Right cardiac atrium (tissue), 5 donors: ENCODE measurements at regions not wholly inside any gene's neighbourhood (a gene's known extent, or its start where the extent isn't known, plus 50 kb on each side); places are given as distances from the start of the nearest gene placed in this dataset.

Source experiments
- ATAC-seq, 2 donors: fragments of 200-7000 bp; cut with Tn5 transposase; one replicate each; pipeline versions ENCODE4 v1.8.0 to v1.9.1; 2020; ENCODE audit warnings: moderate library complexity in 2 of 2, mild to moderate bottlenecking in 1 of 2
- DNase-seq, 3 donors: peaks; one replicate each; pipeline ENCODE4 v3.0.0-alpha.2; 2020
- H3K27ac ChIP-seq: one replicate; pipeline ENCODE4 v1.5.1; 2013; ENCODE audit warnings: mild to moderate bottlenecking, low read length, control low read depth, moderate library complexity
- H3K27me3 ChIP-seq: one replicate; pipeline ENCODE4 v1.6.1; 2013; ENCODE audit not compliant: control insufficient read depth, insufficient read depth
- H3K4me1 ChIP-seq: one replicate; pipeline ENCODE4 v1.6.1; 2013; ENCODE audit warnings: low read length; ENCODE audit not compliant: control insufficient read depth, insufficient read depth
- H3K4me3 ChIP-seq: one replicate; pipeline ENCODE4 v1.5.1; 2013; ENCODE audit warnings: low read length, control low read depth
- H3K9me3 ChIP-seq: one replicate; pipeline ENCODE4 v1.6.1; 2013; ENCODE audit warnings: low read length; ENCODE audit not compliant: control insufficient read depth
- WGBS: extraction: QIAGEN DNeasy Blood & Tissue Kit; methylation state at CpG from one replicate; pipeline ENCODE4 v1.1.7; 2013; 5-methylcytosine and 5-hydroxymethylcytosine counted together
- intact Hi-C, 4 donors: fragments of 100-400 bp; cut with DNase I; formaldehyde crosslinking; loops; one replicate each; pipeline versions ENCODE4 v1.11.0 to v1.14.0; 2022 to 2023
- donor health status: healthy with polysubstance abuse.
- donor health status: DM: no; HTN: yes; CAD: no.
- donor health status: DM: no; HTN: no; CAD: no.
- donor health status: DM: no; HTN: yes; CAD: no; lungs with severe emphysema.
- donor health status: DM: yes; HTN: yes; CAD: no.

DNA sequence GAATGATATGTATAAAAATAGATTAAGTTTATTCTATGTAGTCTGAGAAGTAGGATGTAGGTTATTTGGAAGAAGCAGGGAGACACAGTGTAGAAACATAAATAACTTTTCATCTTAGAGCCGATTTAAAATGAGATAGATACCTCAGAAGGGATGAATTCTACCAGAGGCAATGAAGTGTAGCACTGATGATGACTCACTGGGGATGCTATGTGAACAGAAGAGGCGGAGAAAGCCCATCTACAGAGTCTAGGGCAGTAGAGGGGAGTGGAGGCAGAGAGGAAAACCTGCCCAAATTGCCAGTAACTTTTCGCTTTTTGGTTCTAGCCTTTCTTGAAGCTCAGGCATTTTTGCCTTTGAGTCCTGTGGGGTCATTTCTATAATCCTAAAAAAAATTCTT lies 451.8 kb downstream of the ATP23 start:
- 92% methylated on average over 3 of the region's 3 CpGs for WGBS
- no peak overlapping the region for H3K4me3 ChIP-seq
- DNase-seq (no peak), ATAC-seq (no peak)
- H3K27ac ChIP-seq = no peak overlapping the region
- H3K9me3 ChIP-seq = no peaks in the 10 kb centered on the region
- no peaks in the 10 kb centered on the region for H3K27me3 ChIP-seq
- intact Hi-C loops = no loop called here
- no peaks in the 10 kb centered on the region for H3K4me1 ChIP-seq

DNA sequence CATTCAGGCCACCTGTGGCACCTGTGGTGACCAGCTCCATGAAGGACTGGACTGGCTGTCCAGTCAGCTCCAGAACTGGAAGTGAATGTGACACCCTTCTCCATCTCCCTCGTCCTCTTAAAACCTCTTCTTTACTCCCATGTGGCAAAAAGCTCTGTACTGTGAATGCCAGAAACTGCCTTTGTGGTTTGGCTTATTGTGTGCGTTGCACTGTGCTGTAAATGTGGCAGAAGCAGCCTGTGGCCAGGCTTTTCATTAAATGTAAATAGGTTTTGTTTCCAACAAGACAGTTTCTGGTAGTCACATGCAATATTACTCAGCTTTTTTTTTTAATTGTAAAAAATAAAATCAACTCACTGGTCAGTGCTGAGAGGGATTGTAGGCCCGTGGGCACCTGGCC lies 453.7 kb downstream of the ATP23 start:
- H3K27ac ChIP-seq = no peak overlapping the region
- H3K27me3 ChIP-seq = no peaks in the 10 kb centered on the region
- DNase-seq (peak in 1 of 3 donors; percentile 6), ATAC-seq (no peak)
- no peaks in the 10 kb centered on the region for H3K4me1 ChIP-seq
- no peaks in the 10 kb centered on the region for H3K9me3 ChIP-seq
- no peak overlapping the region for H3K4me3 ChIP-seq
- 83% methylated on average over 3 of the region's 3 CpGs for WGBS
- intact Hi-C loops = no loop called here

DNA sequence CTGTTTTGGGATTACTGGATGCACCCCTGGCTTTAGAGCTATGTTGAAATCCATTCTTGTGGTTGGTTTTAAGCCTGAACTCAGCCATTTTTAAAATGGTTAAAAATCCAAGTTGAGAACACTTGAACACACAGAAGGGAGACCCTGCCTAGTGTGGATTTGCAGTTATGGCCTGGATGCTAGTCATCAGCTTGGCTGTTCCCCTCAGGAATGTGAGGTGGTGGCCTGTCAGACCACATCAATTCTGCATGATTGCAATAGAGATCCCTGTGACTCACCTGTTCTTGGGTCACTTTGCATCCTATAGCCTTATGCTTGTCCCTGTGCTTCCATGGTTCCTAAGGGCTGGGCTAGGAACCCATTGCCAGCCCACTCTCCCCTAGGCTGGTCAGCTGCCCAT lies 454.1 kb downstream of the ATP23 start:
- ATAC-seq = no peak
- intact Hi-C loops = no loop called here

DNA sequence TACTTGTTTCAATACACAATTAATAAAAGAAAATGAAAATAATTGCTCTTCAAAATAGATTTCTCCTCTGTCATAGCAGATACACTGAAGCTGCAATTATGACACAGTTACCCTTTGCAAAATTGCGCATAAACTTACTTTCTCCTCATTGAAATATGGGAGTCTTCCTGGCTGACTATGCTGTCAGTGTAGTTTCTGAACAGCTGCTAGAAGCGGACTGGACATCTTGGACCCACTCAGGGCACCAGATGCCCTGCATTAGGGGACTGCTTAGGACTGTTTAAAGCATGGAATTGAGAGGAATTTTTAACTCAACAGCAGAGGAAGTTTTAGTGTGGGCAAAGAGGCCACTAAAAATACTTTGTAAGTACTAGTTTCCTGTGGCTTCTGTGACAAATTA lies 454.9 kb downstream of the ATP23 start:
- Histone ChIP-seq H3K27ac (no peak overlapping the region), H3K4me1 (no peaks in the 10 kb centered on the region), H3K27me3 (no peaks in the 10 kb centered on the region), H3K4me3 (no peak overlapping the region), H3K9me3 (no peaks in the 10 kb centered on the region)
- intact Hi-C loops = no loop called here
- no peak for ATAC-seq
- DNase-seq = no peak
- WGBS = 77% methylated on average over 2 of the region's 2 CpGs

More for the DNA sequence above, 454.1 kb downstream of the ATP23 start:
- H3K4me3 ChIP-seq = no peak overlapping the region
- no peak for DNase-seq
- H3K4me1 ChIP-seq = no peaks in the 10 kb centered on the region
- H3K9me3 ChIP-seq = no peaks in the 10 kb centered on the region
- H3K27me3 ChIP-seq = no peaks in the 10 kb centered on the region
- no peak overlapping the region for H3K27ac ChIP-seq

DNA sequence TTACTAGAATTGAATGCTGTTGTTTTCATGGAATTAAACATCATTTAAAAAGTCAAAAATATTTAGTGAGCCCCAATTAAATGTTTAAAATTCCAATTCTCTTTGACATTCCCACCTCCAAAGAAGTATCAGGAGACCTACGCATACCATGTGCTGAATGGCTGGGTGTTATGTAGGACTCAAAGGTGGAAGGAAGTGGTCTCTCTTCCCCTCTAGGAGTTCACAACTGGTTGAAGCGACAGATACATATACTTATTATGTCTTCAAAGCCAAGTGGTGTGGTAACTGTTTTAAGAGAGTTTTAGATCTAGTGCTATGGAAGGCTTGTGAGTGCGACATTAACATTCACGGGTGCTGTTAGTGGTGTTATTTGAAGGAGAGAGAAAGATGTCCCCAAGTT lies 464.0 kb downstream of the ATP23 start:
- Histone ChIP-seq H3K4me1 (no peaks in the 10 kb centered on the region), H3K4me3 (no peak overlapping the region), H3K27ac (no peak overlapping the region)

DNA sequence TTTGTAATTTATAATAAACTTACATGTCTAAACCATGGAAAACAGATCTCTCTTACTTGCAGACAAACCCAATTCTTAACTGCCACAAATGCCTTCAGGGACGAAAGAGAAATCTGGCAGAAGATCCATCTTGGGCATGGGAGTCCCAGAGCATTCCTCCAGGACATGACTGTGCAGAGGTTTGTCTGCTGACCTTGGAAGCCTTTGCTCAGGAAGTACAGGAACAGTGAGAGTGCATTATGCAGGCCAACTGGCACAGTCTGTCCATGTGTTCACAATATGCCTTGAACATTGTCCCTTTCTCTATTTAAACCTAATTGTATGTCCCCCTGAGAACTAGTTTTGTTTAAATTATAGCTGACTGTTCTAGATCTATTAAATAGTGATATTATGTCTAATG lies 467.1 kb downstream of the ATP23 start:
- Histone ChIP-seq H3K9me3 (no peaks in the 10 kb centered on the region), H3K4me1 (peaks cover 1% of the 10 kb centered on the region), H3K27me3 (no peaks in the 10 kb centered on the region), H3K4me3 (no peak overlapping the region), H3K27ac (no peak overlapping the region)
- peak; percentile 80 to 86 for ATAC-seq
- intact Hi-C loops = no loop called here
- WGBS = 20% methylated on average over 1 of the region's 1 CpG
- peak in 1 of 3 donors; percentile 42 for DNase-seq

More for the DNA sequence above, 464.0 kb downstream of the ATP23 start:
- ATAC-seq (no peak), DNase-seq (no peak)
- intact Hi-C loops = no loop called here
- 92% methylated on average over 4 of the region's 4 CpGs for WGBS
- H3K27me3 ChIP-seq = no peaks in the 10 kb centered on the region
- no peaks in the 10 kb centered on the region for H3K9me3 ChIP-seq

DNA sequence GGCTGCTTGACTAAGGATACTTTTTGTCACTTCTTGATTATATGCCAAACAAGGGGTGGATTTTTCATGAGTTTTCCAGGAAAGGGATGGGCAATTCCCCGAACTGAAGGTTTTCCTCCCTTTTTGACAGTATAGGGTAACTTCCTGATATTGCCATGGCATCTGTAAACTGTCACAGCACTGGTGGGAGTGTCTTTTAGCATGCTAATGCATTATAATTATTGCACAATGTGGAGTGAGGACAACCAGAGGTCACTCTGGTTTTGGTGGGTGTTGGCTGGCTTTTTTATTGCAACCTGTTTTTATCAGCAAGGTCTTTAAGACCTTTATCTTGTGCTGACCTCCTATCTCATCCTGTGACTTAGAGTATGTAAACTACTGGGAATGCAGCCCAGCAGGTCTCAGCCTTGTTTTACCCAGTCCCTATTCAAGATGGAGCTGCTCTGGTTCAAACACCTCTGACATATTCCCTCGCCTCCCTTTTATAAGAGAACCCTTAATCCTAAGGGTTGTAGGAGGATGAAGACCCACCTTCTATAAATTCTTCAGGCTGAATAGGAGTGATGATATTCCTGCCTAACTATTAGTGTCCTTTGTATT lies 471.2 kb downstream of the ATP23 start:
- Histone ChIP-seq H3K9me3 (no peaks in the 10 kb centered on the region), H3K27ac (peak overlapping the region; percentile 27), H3K4me1 (peaks cover 4% of the 10 kb centered on the region), H3K4me3 (no peak overlapping the region), H3K27me3 (no peaks in the 10 kb centered on the region)
- ATAC-seq = peak; percentile 62 to 84
- DNase-seq = no peak
- intact Hi-C loops = no loop called here
- 59% methylated on average over 2 of the region's 2 CpGs for WGBS

DNA sequence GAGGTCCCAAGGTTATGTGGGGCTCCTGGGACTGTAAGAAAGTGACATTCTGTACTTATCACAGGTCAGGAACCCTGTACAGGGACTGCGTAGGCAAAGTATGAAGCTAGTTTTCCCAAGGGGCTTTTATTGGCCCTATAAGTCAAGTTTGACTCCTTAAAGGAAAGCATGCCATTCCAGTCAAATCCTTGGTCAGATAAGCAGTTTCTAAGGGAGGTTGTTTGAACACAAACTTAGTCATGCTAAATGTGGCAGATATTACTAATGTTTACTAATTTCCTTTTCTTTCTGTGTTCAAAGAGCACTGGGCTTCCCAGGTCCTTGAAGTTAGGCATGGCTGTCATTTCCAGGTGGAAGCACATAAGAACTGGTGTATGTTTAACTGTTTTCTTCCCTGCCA lies 472.4 kb downstream of the ATP23 start:
- peaks cover 4% of the 10 kb centered on the region for H3K4me1 ChIP-seq
- WGBS = 53% methylated on average over 1 of the region's 1 CpG
- no peaks in the 10 kb centered on the region for H3K9me3 ChIP-seq
- intact Hi-C loops = no loop called here
- peak in 1 of 2 donors; percentile 69 for ATAC-seq
- H3K27me3 ChIP-seq = no peaks in the 10 kb centered on the region
- no peak overlapping the region for H3K4me3 ChIP-seq
- no peak for DNase-seq
- H3K27ac ChIP-seq = no peak overlapping the region

DNA sequence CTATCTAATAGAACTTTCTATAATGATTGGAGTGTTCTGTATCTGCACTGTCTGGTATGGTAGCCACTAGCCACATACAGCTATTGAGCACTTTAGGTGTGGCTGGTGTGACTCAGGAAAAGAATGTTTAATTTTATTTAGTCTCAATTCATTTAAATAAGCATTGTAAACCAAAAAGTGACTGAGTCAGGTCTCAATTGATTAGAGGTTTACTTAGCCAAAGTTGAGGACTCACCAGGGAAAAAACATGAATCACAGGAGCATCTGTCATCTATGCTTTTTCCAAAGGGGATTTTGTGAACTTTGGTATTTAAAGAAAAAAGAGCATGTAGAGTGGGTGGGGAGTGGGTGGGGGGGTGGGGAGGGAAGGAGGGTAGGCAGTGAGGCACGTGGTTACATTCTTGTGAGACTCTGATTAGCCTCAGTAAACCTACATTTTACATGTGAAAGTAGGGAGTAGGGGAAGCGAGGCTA lies 473.1 kb downstream of the ATP23 start:
- DNase-seq = no peak
- H3K4me3 ChIP-seq = no peak overlapping the region
- no peak overlapping the region for H3K27ac ChIP-seq
- peaks cover 4% of the 10 kb centered on the region for H3K4me1 ChIP-seq
- ATAC-seq = no peak
- WGBS = 68% methylated on average over 2 of the region's 2 CpGs
- no peaks in the 10 kb centered on the region for H3K9me3 ChIP-seq
- H3K27me3 ChIP-seq = no peaks in the 10 kb centered on the region
- intact Hi-C loops = no loop called here

DNA sequence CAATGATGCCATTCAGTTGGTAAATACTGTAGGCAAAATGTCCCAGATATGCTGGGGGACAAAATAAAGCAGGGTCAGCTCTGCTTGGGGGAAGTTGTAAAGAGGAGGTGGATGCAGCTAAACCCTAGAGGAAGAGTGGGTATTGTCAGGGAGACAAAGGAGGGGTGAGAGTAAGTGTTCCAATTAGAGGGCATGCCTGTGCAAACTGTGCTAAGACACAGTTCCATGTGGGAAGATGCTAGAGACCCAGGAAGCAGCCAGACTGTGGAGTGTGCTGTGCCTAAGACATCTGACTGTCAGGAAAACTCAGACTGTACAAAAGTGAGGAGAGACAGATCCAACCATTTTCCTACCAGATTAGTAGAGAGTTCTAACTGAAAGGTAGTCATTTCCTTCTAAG lies 474.3 kb downstream of the ATP23 start:
- H3K27me3 ChIP-seq = no peaks in the 10 kb centered on the region
- H3K9me3 ChIP-seq = no peaks in the 10 kb centered on the region
- H3K27ac ChIP-seq = no peak overlapping the region
- intact Hi-C loops = no loop called here
- H3K4me1 ChIP-seq = peaks cover 4% of the 10 kb centered on the region
- ATAC-seq (no peak), DNase-seq (no peak)
- H3K4me3 ChIP-seq = no peak overlapping the region

DNA sequence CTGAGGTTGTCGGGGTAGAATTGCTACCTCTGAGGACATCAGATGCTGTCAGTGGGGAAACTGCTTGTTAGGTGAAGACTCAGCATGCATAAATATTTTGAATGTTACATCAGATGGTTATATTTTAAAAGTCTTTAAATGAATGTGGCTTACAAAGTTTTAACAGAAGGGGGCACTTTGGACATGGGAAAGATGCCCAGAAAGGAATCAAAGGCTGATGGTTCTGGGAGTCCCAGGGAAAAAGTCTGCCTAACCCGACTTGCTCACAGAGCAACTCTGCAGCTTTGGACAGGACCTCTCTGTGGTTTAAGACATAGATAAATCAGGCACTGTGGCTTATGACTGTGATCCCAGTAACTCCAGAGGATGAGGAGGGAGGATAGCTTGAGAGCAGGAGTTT lies 474.9 kb downstream of the ATP23 start:
- no peaks in the 10 kb centered on the region for H3K9me3 ChIP-seq
- H3K4me1 ChIP-seq = peaks cover 4% of the 10 kb centered on the region
- H3K27me3 ChIP-seq = no peaks in the 10 kb centered on the region
- H3K27ac ChIP-seq = no peak overlapping the region
- intact Hi-C loops = no loop called here
- WGBS = 59% methylated on average over 2 of the region's 2 CpGs
- H3K4me3 ChIP-seq = no peak overlapping the region
- ATAC-seq (no peak), DNase-seq (no peak)

DNA sequence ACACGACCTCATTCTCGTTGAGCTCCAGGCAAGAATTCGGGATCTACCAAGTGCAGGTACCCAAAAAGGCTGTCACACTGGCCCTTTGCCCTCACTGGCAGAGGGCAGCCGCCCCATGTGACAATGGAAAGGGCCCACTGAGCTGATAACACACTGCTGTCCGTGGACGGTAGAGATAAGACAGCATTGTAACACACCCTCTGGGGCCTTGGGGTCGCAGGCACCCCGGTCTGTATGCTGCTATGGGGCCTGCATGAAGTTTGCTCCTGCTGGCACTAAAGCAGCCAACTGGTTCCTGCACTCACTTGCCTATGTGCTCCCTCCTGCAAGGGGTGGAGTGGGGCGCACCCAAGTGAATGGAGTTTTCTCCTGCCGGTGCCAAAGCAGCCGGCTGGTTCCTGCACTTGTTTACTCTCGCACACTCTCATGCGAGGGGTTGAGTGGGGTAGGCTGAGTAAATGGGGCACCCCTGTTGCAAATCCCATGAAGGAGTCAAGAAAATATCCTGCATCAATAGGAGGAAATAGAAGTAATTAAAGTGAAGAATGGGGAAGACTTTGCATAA lies 477.9 kb downstream of the ATP23 start:
- peaks cover 1% of the 10 kb centered on the region for H3K4me1 ChIP-seq
- intact Hi-C loops = no loop called here
- no peak for ATAC-seq
- no peaks in the 10 kb centered on the region for H3K9me3 ChIP-seq
- no peaks in the 10 kb centered on the region for H3K27me3 ChIP-seq
- 72% methylated on average over 13 of the region's 13 CpGs for WGBS
- DNase-seq = peak in 1 of 3 donors; percentile 20
- no peak overlapping the region for H3K27ac ChIP-seq
- H3K4me3 ChIP-seq = no peak overlapping the region
